MM.1S (cell line): ENCODE measurements at regions not wholly inside any gene's neighbourhood (a gene's known extent, or its start where the extent isn't known, plus 50 kb on each side); places are given as distances from the start of the nearest gene placed in this dataset.

ENCODE experiments used
- EZH2phosphoT487 ChIP-seq: fragments of 300-600 bp; sonication (generic); IDR thresholded peaks from 2 replicates; pipeline ENCODE4 v1.6.1; 2018; ENCODE audit warnings: antibody characterized with exemption, low read length
- TF ChIP-seq, protein P1 (sequence below): fragments of 300-600 bp; sonication (generic); IDR thresholded peaks from 2 replicates; pipeline ENCODE4 v1.5.1; 2016; ENCODE audit warnings: antibody characterized with exemption, low read length, mixed read lengths

DNA sequence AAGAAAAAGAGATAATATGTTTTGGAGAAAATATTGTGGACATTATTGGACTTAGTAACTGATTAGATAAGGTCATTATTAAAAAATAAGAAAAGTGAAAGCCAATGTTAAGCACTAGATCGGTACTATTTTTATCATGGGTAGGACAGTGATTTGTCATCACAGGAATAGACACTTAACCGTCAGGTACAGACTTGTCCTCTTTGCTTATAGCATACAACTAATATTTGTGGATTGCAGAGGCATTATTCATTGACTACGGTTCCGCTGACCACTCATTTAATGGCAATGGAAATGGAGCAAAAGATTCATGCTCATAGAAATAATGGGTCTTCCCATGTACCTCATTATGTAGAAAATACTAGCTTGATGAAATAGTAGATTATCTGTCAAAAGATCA is 596.3 kb upstream of the CA10 start:
- TF ChIP-seq, protein P1, sequence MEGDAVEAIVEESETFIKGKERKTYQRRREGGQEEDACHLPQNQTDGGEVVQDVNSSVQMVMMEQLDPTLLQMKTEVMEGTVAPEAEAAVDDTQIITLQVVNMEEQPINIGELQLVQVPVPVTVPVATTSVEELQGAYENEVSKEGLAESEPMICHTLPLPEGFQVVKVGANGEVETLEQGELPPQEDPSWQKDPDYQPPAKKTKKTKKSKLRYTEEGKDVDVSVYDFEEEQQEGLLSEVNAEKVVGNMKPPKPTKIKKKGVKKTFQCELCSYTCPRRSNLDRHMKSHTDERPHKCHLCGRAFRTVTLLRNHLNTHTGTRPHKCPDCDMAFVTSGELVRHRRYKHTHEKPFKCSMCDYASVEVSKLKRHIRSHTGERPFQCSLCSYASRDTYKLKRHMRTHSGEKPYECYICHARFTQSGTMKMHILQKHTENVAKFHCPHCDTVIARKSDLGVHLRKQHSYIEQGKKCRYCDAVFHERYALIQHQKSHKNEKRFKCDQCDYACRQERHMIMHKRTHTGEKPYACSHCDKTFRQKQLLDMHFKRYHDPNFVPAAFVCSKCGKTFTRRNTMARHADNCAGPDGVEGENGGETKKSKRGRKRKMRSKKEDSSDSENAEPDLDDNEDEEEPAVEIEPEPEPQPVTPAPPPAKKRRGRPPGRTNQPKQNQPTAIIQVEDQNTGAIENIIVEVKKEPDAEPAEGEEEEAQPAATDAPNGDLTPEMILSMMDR = no peak
- no peak for TF ChIP-seq EZH2phosphoT487
